GM19395 (cell line): ENCODE measurements at regions not wholly inside any gene's neighbourhood (a gene's known extent, or its start where the extent isn't known, plus 50 kb on each side); places are given as distances from the start of the nearest gene placed in this dataset.

Source experiments
- ATAC-seq: cut with Tn5 transposase; IDR thresholded peaks from one replicate; pipeline ENCODE4 v1.9.1; 2021; ENCODE audit warnings: mild to moderate bottlenecking, moderate library complexity; ENCODE audit not compliant: unreplicated experiment

DNA sequence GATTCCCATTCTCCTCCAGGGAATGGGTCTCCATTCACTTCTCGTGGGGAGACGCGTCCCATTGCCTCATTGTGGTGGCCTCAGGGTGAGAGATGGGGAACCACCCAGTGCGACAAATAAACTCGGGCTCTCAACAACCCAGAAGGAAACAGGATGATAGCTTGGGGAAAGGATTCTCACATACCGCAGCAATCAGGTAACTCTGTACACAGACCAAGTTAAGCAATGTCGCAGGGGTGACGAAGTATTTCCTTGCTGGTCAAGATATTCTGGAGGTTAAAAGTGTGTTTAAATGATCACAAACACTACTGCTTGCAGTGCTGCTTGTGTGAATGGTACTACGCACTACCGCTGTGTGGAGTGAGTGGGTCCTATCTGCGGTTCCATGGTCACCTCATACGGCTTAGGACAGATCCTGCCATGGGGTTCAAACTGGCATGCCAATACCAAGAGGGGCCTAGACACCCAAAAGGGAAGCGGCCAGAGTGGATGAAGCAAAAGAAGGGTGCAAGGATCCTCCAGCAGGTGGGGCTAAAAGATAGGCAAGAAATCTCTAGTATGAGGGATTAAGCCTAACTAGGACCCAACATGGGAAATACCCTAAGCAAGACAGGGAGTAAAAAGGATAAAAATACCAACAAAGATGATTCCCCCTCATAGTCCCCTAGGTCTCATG, 143.8 kb upstream of the TMEM106B start:
- peak; percentile 80 for ATAC-seq

GRCh38 chr7:12069757-12070156, 141.3 kb upstream of the TMEM106B start:
- ATAC-seq = no peak

- ATAC-seq = no peak
Observed at GRCh38 chr7:12074889-12075288, 136.2 kb upstream of the TMEM106B start.

GRCh38 chr7:12080006-12080405, 131.1 kb upstream of the TMEM106B start:
- ATAC-seq = no peak

- no peak for ATAC-seq
Observed at GRCh38 chr7:12085516-12085915, 125.6 kb upstream of the TMEM106B start.

DNA sequence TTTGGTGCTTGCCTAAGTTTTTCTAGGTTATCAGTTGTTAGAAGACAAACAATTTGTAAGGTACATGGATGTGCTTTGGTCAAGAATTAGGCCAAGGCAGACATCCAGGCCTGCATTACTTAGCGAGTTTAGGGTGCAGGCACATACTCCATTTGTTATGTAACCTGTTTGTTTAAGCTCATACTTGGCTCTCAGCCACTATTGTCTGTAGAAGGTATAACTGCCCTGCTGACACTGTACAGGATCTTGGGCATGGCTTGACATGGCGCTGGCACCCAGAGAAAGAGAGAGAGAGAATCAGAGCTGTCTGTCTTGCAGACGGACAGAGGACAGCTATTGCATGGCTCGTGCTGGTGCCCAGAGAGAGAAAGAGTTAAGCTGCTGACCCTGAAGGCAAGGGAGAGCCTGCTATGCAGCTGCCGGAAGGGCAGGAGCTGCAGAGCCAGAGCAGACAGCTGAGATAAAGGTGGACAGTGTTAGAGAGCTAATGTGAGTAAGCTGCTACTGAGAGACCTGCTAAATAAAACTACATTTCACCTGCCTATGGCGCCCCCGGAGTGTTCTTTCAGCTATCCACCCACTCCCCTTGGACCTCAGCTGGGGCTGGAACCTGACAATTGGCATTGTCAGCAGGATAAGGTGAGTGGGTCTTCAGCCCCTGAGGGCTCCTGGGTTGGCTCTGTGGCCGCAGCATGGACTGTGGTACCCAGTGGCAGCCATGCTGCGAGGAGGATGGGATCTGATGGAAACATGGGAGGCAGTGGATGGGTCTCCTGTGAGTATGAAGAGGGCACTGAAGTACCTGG, 120.9 kb upstream of the TMEM106B start:
- no peak for ATAC-seq

DNA sequence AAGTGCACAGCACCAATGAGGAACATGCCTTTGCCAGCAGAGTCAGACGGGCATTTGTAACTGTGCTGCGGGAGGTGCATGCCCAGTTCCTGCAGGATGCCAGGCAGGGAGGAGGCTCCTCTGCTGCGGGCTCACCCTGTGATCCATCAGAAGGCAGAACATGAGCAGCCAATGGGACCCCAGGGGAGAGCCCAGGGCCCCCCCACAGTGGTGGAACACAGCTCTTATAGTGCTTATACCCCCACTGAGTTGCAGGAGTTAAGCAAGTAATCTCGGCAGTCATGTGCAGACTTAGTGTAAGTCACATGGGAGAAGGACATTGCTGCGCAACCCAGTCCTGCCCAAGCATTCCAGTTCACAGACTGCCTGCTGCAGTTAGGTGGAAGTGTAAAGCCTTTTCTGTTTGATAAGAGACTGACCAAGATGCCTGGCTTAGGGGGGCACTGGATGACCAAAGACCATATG, 120.3 kb upstream of the TMEM106B start:
- ATAC-seq = no peak

- no peak for ATAC-seq
Observed at GRCh38 chr7:12091231-12091630, 119.9 kb upstream of the TMEM106B start.

- ATAC-seq = no peak
Observed at GRCh38 chr7:12092499-12093130, 118.5 kb upstream of the TMEM106B start.

- no peak for ATAC-seq
Observed at GRCh38 chr7:12093365-12093764, 117.7 kb upstream of the TMEM106B start.

DNA sequence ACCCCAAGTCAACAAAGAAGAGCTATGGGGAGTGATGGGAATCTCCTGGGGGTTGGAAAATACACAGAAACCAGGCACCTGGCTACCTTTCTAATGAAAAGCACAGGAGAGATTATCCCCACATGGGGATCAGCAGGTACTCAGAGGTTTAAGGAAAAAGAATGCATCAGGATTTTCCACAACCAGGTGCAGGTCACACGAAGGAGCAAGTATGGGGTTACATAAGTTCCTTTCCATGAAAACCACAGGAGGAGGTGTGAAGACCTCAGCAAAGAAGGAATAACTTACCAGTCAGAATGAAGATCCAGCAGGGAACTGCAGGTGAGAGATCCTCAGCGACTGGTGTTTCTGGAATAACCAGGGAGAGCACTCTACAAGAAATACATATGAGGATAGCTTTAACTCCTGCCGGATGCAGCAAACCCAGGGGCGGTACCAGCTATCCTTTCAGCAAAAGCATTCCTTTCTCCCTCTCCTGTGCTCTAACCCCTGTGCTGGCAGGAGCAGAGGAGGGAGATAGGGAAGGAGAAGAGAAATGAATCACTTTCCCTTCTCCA, 116.7 kb upstream of the TMEM106B start:
- ATAC-seq = no peak

DNA sequence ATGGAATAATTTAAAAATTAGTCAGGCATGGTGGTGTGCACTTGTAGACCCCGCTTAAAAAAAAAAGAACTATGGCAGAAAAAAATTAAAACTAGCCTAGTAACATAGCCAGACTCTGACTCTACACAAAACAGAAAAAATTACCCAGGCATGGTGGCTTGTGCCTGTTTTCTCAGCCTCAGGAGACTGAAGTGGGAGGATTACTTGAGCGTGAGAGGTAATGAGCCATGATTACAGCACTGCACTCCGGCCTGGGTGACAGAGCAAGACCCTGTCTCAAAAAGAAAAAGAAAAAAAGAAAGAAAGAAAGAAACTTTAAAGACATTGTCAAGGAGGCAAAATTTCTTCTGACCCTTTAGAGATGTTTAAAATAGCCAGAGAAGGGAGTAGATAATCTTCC, 109.0 kb upstream of the TMEM106B start:
- ATAC-seq = no peak

DNA sequence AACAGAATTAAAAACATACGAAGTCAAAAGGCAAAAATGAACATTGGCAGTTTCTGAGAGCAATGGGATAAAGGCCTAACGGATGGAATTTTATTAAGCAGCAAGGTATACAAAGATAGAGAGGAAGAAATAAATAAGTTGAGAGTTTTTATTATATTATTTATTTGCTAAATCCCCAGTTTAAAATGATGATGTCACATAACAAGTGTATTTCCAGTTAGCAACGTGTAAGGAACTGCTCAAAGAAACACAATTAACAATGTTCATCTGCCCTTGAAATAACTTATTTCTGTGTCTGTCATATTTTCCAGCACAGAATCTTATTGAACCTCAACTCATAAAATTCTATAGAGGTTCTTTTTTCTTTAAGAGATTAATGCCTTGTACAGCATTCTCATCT, 108.6 kb upstream of the TMEM106B start:
- no peak for ATAC-seq

- no peak for ATAC-seq
Observed at GRCh38 chr7:12103948-12104347, 107.1 kb upstream of the TMEM106B start.

GRCh38 chr7:12107381-12107780, 103.7 kb upstream of the TMEM106B start:
- no peak for ATAC-seq

- ATAC-seq = no peak
Observed at GRCh38 chr7:12107841-12108254, 103.2 kb upstream of the TMEM106B start.

DNA sequence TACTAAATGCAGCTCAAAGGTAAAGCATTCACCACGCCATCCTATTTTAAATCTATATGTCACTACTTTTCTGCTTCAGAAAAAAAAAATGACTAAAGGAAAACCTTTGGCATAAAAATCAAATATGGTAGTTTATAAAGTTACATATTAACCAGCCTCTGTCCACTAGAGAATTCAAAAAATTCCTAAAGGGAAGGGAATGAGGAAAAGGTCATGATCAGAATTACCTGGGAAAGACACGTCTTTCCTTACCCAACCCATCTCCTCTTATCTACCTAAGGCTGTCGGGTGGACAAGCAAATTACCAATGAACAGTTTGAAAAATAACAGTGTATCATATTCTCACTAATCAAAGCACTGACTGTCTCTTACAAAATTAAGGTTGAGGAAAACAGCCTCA, 100.7 kb upstream of the TMEM106B start:
- no peak for ATAC-seq

- no peak for ATAC-seq
Observed at GRCh38 chr7:12111422-12112405, 99.4 kb upstream of the TMEM106B start.

GRCh38 chr7:12117170-12117569, 93.9 kb upstream of the TMEM106B start:
- ATAC-seq = no peak

DNA sequence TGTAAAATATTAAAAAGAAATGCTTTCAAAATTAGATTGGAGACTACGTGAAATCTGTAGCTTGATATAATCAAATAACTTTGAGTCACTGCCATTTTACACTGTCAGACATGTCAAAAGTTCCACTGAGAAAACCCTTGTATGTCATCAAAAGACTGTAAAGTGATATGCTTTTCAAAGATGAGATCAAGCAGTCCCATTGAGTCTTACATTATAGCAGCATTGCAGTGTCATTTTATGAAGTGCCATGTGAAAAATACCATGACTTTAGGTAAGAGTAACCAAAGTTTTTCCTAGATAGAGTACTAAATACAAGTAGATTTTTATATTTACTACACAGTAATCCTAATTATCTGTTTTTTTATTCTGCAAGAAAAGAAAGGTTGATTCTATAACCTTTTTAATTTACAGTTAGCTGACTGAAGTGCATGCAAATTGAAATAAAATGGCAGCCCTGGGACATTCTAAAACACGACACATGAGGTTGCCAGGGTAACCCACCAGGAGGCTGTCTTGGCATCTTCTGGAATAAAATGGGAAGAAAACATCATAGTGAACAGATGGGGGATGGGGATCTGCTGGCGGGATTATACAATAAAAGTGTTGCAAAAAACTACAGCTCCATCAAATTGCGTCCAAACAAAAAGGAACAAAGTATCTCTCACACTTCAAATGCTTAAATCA, 91.3 kb upstream of the TMEM106B start:
- ATAC-seq = no peak
